Stomach (tissue), 8 donors: ENCODE measurements at regions not wholly inside any gene's neighbourhood (a gene's known extent, or its start where the extent isn't known, plus 50 kb on each side); places are given as distances from the start of the nearest gene placed in this dataset.

ENCODE experiments used
- DNase-seq, 2 donors: peaks; one replicate each; pipeline versions ENCODE4 v3.0.0 to v3.0.0-alpha.2; 2013 to 2019
- H3K27ac ChIP-seq, 5 donors: fragments of 200-600 bp in 4 of 5; sonication (generic) in 4 of 5; one replicate each; pipeline ENCODE4 v1.5.1; 2013 to 2019; ENCODE audit warnings: mild to moderate bottlenecking in 1 of 5, moderate library complexity in 1 of 5
- H3K27me3 ChIP-seq, 3 donors: fragments of 200-600 bp; sonication (generic); one replicate each; pipeline ENCODE4 v1.5.1; 2017 to 2019; ENCODE audit warnings: mixed run types in 1 of 3
- H3K36me3 ChIP-seq, 4 donors: fragments of 200-600 bp; sonication (generic); 1 replicate in 3 of 4; 2 replicates in 1 of 4; pipeline ENCODE4 v1.5.1; 2016 to 2019
- H3K4me1 ChIP-seq, 4 donors: fragments of 200-600 bp; sonication (generic); one replicate each; pipeline ENCODE4 v1.5.1; 2016 to 2019
- H3K4me3 ChIP-seq, 4 donors: fragments of 200-600 bp; sonication (generic) in 3 of 4; one replicate each; pipeline ENCODE4 v1.5.1; 2016 to 2019; ENCODE audit warnings: mild to moderate bottlenecking in 1 of 4
- H3K9me3 ChIP-seq, 4 donors: fragments of 200-600 bp; sonication (generic); one replicate each; pipeline ENCODE4 v1.5.1; 2016 to 2019
- CTCF ChIP-seq, 7 experiments: fragments of 450-650 bp in 4 of 7; fragments of 200-600 bp in 3 of 7; sonication (generic) in 3 of 7; IDR thresholded peaks; one replicate each; pipeline ENCODE4 v1.5.1; 2016 to 2019; ENCODE audit warnings: antibody characterized with exemption in 7 of 7, control low read depth in 2 of 7, mild to moderate bottlenecking in 1 of 7
- EP300 ChIP-seq: sonication (generic); formaldehyde crosslinking; IDR thresholded peaks from one replicate; pipeline ENCODE4 v1.6.1; 2017; ENCODE audit warnings: antibody characterized with exemption
- POLR2A ChIP-seq, 4 donors: fragments of 450-650 bp; IDR thresholded peaks; one replicate each; pipeline ENCODE4 v1.6.1; 2016; ENCODE audit warnings: antibody characterized with exemption in 4 of 4, control low read depth in 2 of 4, mild to moderate bottlenecking in 1 of 4, moderate library complexity in 1 of 4
- POLR2AphosphoS5 ChIP-seq, 3 donors: sonication (generic); formaldehyde crosslinking; IDR thresholded peaks; one replicate each; pipeline ENCODE4 v1.6.1; 2016; ENCODE audit warnings: antibody characterized with exemption in 3 of 3
- WGBS, 5 donors: extraction: QIAGEN DNeasy Blood & Tissue Kit in 3 of 5; methylation state at CpG; one replicate each; pipeline versions ENCODE4 v1.1.5 to v1.1.7; 2013 to 2018; 5-methylcytosine and 5-hydroxymethylcytosine counted together
- intact Hi-C: fragments of 100-400 bp; cut with DNase I; formaldehyde crosslinking; loops from one replicate; pipeline ENCODE4 v1.15.1; 2023; ENCODE audit warnings: low total_unique reads
- donor health status: healthy with polysubstance abuse.
- donor health status: Bipolar disorder and iron deficiency.
- donor health status: healthy.

GRCh38 chr9:29588361-29588760, 2015.1 kb upstream of the C9orf72 start:
- Histone ChIP-seq H3K36me3 (no peaks in the 10 kb centered on the region), H3K4me1 (no peaks in the 10 kb centered on the region), H3K27me3 (no peaks in the 10 kb centered on the region), H3K9me3 (peaks cover 0 to 5% (median 0%) of the 10 kb centered on the region in 4 donors), H3K27ac (no peak overlapping the region), H3K4me3 (no peak overlapping the region)
- 52 to 85% (median 61%) methylated on average over 2 of the region's 2 CpGs for WGBS, 5 donors
- intact Hi-C loops = no loop called here
- no peak for DNase-seq
- TF ChIP-seq POLR2AphosphoS5 (IDR thresholded peaks at IDR 0.05) = no peak

- intact Hi-C loops = no loop called here
- Histone ChIP-seq H3K27ac (no peak overlapping the region), H3K27me3 (no peaks in the 10 kb centered on the region), H3K36me3 (no peaks in the 10 kb centered on the region), H3K9me3 (peaks cover 0 to 5% (median 0%) of the 10 kb centered on the region in 4 donors), H3K4me3 (no peak overlapping the region), H3K4me1 (no peaks in the 10 kb centered on the region)
- TF ChIP-seq EP300 (no peak), CTCF (IDR thresholded peaks at IDR 0.05) (no peak), POLR2A (IDR thresholded peaks at IDR 0.05) (no peak), POLR2AphosphoS5 (IDR thresholded peaks at IDR 0.05) (no peak)
- DNase-seq = no peak
- 46 to 62% (median 52%) methylated on average over 2 of the region's 2 CpGs for WGBS, 5 donors
Measured at GRCh38 chr9:29609282-29609681, 2036.0 kb upstream of the C9orf72 start.

GRCh38 chr9:29613773-29614172, 2040.5 kb upstream of the C9orf72 start:
- no peaks in the 10 kb centered on the region for H3K36me3 ChIP-seq
- H3K4me1 ChIP-seq = no peaks in the 10 kb centered on the region
- no peak overlapping the region for H3K27ac ChIP-seq
- H3K9me3 ChIP-seq = no peaks in the 10 kb centered on the region
- no peaks in the 10 kb centered on the region for H3K27me3 ChIP-seq
- H3K4me3 ChIP-seq = no peak overlapping the region
- intact Hi-C loops = no loop called here
- 36 to 62% (median 51%) methylated on average over 1 of the region's 1 CpG for WGBS, 5 donors
- TF ChIP-seq CTCF (IDR thresholded peaks at IDR 0.05) (no peak), EP300 (no peak), POLR2AphosphoS5 (IDR thresholded peaks at IDR 0.05) (no peak), POLR2A (IDR thresholded peaks at IDR 0.05) (no peak)
- no peak for DNase-seq

- Histone ChIP-seq H3K4me1 (no peaks in the 10 kb centered on the region), H3K4me3 (no peak overlapping the region), H3K9me3 (no peaks in the 10 kb centered on the region), H3K27me3 (no peaks in the 10 kb centered on the region), H3K36me3 (no peaks in the 10 kb centered on the region), H3K27ac (no peak overlapping the region)
- DNase-seq = no peak
- TF ChIP-seq CTCF (IDR thresholded peaks at IDR 0.05) (no peak), EP300 (no peak), POLR2AphosphoS5 (IDR thresholded peaks at IDR 0.05) (no peak), POLR2A (IDR thresholded peaks at IDR 0.05) (no peak)
- 57 to 70% (median 61%) methylated on average over 2 of the region's 2 CpGs for WGBS, 5 donors
- intact Hi-C loops = no loop called here
Measured at GRCh38 chr9:29616844-29617243, 2043.6 kb upstream of the C9orf72 start.

GRCh38 chr9:29625292-29625731, 2052.0 kb upstream of the C9orf72 start:
- Histone ChIP-seq H3K4me1 (no peaks in the 10 kb centered on the region), H3K9me3 (no peaks in the 10 kb centered on the region), H3K36me3 (no peaks in the 10 kb centered on the region), H3K27me3 (no peaks in the 10 kb centered on the region), H3K4me3 (no peak overlapping the region), H3K27ac (no peak overlapping the region)
- 24 to 38% (median 34%) methylated on average over 2 of the region's 2 CpGs for WGBS, 5 donors
- intact Hi-C loops = no loop called here
- DNase-seq = peak in 1 of 2 donors; percentile 2
- no peak for TF ChIP-seq EP300
- TF ChIP-seq POLR2AphosphoS5 (IDR thresholded peaks at IDR 0.05) = no peak
- TF ChIP-seq POLR2A (IDR thresholded peaks at IDR 0.05) = no peak
- TF ChIP-seq CTCF (IDR thresholded peaks at IDR 0.05) = no peak
